Stomach (tissue), 8 donors: ENCODE measurements at regions not wholly inside any gene's neighbourhood (a gene's known extent, or its start where the extent isn't known, plus 50 kb on each side); places are given as distances from the start of the nearest gene placed in this dataset.

Experiments used
- DNase-seq, 2 donors: peaks; one replicate each; pipeline versions ENCODE4 v3.0.0 to v3.0.0-alpha.2; 2013 to 2019
- H3K27ac ChIP-seq, 5 donors: fragments of 200-600 bp in 4 of 5; sonication (generic) in 4 of 5; one replicate each; pipeline ENCODE4 v1.5.1; 2013 to 2019; ENCODE audit warnings: mild to moderate bottlenecking in 1 of 5, moderate library complexity in 1 of 5
- H3K27me3 ChIP-seq, 3 donors: fragments of 200-600 bp; sonication (generic); one replicate each; pipeline ENCODE4 v1.5.1; 2017 to 2019; ENCODE audit warnings: mixed run types in 1 of 3
- H3K36me3 ChIP-seq, 4 donors: fragments of 200-600 bp; sonication (generic); 1 replicate in 3 of 4; 2 replicates in 1 of 4; pipeline ENCODE4 v1.5.1; 2016 to 2019
- H3K4me1 ChIP-seq, 4 donors: fragments of 200-600 bp; sonication (generic); one replicate each; pipeline ENCODE4 v1.5.1; 2016 to 2019
- H3K4me3 ChIP-seq, 4 donors: fragments of 200-600 bp; sonication (generic) in 3 of 4; one replicate each; pipeline ENCODE4 v1.5.1; 2016 to 2019; ENCODE audit warnings: mild to moderate bottlenecking in 1 of 4
- H3K9me3 ChIP-seq, 4 donors: fragments of 200-600 bp; sonication (generic); one replicate each; pipeline ENCODE4 v1.5.1; 2016 to 2019
- EP300 ChIP-seq: sonication (generic); formaldehyde crosslinking; IDR thresholded peaks from one replicate; pipeline ENCODE4 v1.6.1; 2017; ENCODE audit warnings: antibody characterized with exemption
- POLR2A ChIP-seq, 4 donors: fragments of 450-650 bp; IDR thresholded peaks; one replicate each; pipeline ENCODE4 v1.6.1; 2016; ENCODE audit warnings: antibody characterized with exemption in 4 of 4, control low read depth in 2 of 4, mild to moderate bottlenecking in 1 of 4, moderate library complexity in 1 of 4
- POLR2AphosphoS5 ChIP-seq, 3 donors: sonication (generic); formaldehyde crosslinking; IDR thresholded peaks; one replicate each; pipeline ENCODE4 v1.6.1; 2016; ENCODE audit warnings: antibody characterized with exemption in 3 of 3
- WGBS, 5 donors: extraction: QIAGEN DNeasy Blood & Tissue Kit in 3 of 5; methylation state at CpG; one replicate each; pipeline versions ENCODE4 v1.1.5 to v1.1.7; 2013 to 2018; 5-methylcytosine and 5-hydroxymethylcytosine counted together
- intact Hi-C: fragments of 100-400 bp; cut with DNase I; formaldehyde crosslinking; loops from one replicate; pipeline ENCODE4 v1.15.1; 2023; ENCODE audit warnings: low total_unique reads
- TF ChIP-seq, protein P1 (sequence below), 7 experiments: fragments of 450-650 bp in 4 of 7; fragments of 200-600 bp in 3 of 7; sonication (generic) in 3 of 7; IDR thresholded peaks; one replicate each; pipeline ENCODE4 v1.5.1; 2016 to 2019; ENCODE audit warnings: antibody characterized with exemption in 7 of 7, control low read depth in 2 of 7, mild to moderate bottlenecking in 1 of 7
- donor health status: healthy with polysubstance abuse.
- donor health status: Bipolar disorder and iron deficiency.
- donor health status: healthy.

DNA sequence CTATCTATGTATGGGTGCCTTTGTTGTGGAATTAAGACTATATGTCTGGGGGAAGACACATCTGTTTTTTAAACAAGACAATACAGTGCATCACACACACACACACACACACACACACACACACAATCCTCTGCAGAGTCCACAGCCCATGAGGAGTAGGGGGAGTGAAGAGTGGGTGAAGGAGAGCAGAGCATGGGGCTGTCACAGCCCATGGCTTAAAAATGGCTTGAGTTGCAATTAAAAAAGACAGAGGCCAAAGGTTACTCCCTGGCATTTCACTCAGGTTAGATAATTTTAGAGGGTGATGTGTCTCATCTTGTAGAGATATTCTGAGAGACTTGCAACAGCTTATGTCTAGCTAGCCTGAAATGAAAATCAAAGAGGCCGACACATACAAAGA, 176.5 kb upstream of the PLXNA2 start:
- intact Hi-C loops = no loop called here
- no peak for DNase-seq
- 94 to 100% (median 97%) methylated on average over 1 of the region's 1 CpG for WGBS, 5 donors
- no peaks in the 10 kb centered on the region for H3K9me3 ChIP-seq
- H3K4me3 ChIP-seq = no peak overlapping the region
- H3K27me3 ChIP-seq = no peaks in the 10 kb centered on the region
- no peaks in the 10 kb centered on the region for H3K36me3 ChIP-seq
- no peaks in the 10 kb centered on the region for H3K4me1 ChIP-seq
- TF ChIP-seq POLR2A (IDR thresholded peaks at IDR 0.05) = no peak
- TF ChIP-seq, protein P1, sequence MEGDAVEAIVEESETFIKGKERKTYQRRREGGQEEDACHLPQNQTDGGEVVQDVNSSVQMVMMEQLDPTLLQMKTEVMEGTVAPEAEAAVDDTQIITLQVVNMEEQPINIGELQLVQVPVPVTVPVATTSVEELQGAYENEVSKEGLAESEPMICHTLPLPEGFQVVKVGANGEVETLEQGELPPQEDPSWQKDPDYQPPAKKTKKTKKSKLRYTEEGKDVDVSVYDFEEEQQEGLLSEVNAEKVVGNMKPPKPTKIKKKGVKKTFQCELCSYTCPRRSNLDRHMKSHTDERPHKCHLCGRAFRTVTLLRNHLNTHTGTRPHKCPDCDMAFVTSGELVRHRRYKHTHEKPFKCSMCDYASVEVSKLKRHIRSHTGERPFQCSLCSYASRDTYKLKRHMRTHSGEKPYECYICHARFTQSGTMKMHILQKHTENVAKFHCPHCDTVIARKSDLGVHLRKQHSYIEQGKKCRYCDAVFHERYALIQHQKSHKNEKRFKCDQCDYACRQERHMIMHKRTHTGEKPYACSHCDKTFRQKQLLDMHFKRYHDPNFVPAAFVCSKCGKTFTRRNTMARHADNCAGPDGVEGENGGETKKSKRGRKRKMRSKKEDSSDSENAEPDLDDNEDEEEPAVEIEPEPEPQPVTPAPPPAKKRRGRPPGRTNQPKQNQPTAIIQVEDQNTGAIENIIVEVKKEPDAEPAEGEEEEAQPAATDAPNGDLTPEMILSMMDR (IDR thresholded peaks at IDR 0.05) = no peak
- TF ChIP-seq POLR2AphosphoS5 (IDR thresholded peaks at IDR 0.05) = no peak
- TF ChIP-seq EP300 = no peak
- no peak overlapping the region for H3K27ac ChIP-seq

DNA sequence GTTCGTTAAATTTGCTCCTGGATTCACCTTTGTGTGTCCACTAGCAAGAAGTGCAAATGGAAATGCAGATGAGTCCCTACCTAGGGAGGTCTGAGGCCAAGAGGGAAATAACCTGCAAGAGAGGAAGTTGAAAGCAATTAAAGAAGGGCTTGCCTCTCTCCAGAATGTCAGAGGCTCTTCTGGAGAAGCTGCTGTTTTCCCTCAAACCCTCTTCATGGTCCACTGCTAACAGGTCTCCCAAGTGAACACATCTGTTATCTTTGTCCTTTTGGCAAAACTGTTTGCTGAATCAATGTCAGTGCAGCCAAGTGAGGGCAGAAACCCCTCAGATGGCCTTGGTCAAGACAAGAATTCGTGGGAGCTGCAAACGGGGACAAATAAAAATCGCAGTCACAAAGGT, 177.3 kb upstream of the PLXNA2 start:
- no peak for DNase-seq
- H3K4me1 ChIP-seq = no peaks in the 10 kb centered on the region
- no peaks in the 10 kb centered on the region for H3K36me3 ChIP-seq
- WGBS, 5 donors = 60 to 70% (median 61%) methylated on average over 4 of the region's 4 CpGs
- no peak overlapping the region for H3K4me3 ChIP-seq
- TF ChIP-seq, protein P1 (IDR thresholded peaks at IDR 0.05) = no peak
- TF ChIP-seq POLR2AphosphoS5 (IDR thresholded peaks at IDR 0.05) = no peak
- TF ChIP-seq EP300 = no peak
- no peak for TF ChIP-seq POLR2A (IDR thresholded peaks at IDR 0.05)
- H3K27ac ChIP-seq = no peak overlapping the region
- no peaks in the 10 kb centered on the region for H3K27me3 ChIP-seq
- intact Hi-C loops = no loop called here
- no peaks in the 10 kb centered on the region for H3K9me3 ChIP-seq

DNA sequence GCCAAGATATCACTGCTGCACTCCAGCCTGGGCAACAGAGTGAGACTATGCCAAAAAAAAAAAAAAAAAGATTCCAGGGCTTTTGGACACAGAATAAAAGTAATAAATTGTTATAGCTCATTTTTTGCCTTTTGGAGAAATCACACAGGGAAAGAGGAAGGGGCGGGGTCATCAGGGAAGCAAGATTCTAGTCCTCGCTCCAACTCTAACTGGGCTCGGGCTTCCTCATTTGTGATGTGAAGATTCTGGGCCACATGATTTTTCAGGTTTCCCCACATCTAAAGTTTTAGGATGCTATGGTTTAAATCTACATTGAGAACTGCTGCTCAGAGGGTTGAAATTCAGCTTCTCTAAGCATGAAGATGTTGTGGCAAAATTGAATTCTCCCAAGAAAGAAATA, 179.3 kb upstream of the PLXNA2 start:
- no peak for DNase-seq
- 63 to 83% (median 76%) methylated on average over 3 of the region's 3 CpGs for WGBS, 5 donors
- intact Hi-C loops = no loop called here
- Histone ChIP-seq H3K9me3 (no peaks in the 10 kb centered on the region), H3K27ac (no peak overlapping the region), H3K4me3 (no peak overlapping the region), H3K36me3 (no peaks in the 10 kb centered on the region), H3K27me3 (no peaks in the 10 kb centered on the region), H3K4me1 (no peaks in the 10 kb centered on the region)
- TF ChIP-seq, protein P1 (IDR thresholded peaks at IDR 0.05) = no peak
- TF ChIP-seq POLR2A (IDR thresholded peaks at IDR 0.05) (no peak), EP300 (no peak)

DNA sequence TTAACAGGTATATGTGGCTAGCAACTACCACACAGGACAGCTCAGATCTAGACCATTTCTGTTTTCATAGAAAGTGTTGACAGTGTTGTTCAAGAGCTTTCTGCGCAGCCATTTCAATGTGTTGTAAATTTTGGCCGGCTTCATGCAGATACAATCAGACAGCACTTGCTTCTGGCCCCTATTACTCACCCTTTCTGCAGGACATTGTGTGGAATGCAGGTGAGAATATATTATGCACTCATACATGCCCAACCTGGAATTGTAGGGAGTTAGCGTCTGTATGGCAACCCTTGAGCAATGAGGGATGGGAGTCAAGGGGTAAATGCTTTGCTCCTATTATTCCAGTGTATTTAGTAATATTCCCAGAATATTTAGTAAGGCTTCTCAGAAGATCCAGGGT, 180.9 kb upstream of the PLXNA2 start:
- no peak for DNase-seq
- no peaks in the 10 kb centered on the region for H3K36me3 ChIP-seq
- TF ChIP-seq, protein P1 (IDR thresholded peaks at IDR 0.05) = no peak
- TF ChIP-seq POLR2A (IDR thresholded peaks at IDR 0.05) (no peak), POLR2AphosphoS5 (IDR thresholded peaks at IDR 0.05) (no peak), EP300 (no peak)
- intact Hi-C loops = no loop called here
- no peak overlapping the region for H3K4me3 ChIP-seq
- H3K9me3 ChIP-seq = no peaks in the 10 kb centered on the region
- 94 to 97% (median 97%) methylated on average over 3 of the region's 3 CpGs for WGBS, 5 donors
- no peaks in the 10 kb centered on the region for H3K27me3 ChIP-seq
- H3K27ac ChIP-seq = no peak overlapping the region
- no peaks in the 10 kb centered on the region for H3K4me1 ChIP-seq
